Tibial nerve (tissue), 4 donors: ENCODE measurements at regions not wholly inside any gene's neighbourhood (a gene's known extent, or its start where the extent isn't known, plus 50 kb on each side); places are given as distances from the start of the nearest gene placed in this dataset.

Source experiments
- EP300 ChIP-seq, 2 donors: sonication (generic); formaldehyde crosslinking; IDR thresholded peaks; one replicate each; pipeline ENCODE4 v1.6.1; 2017; ENCODE audit warnings: antibody characterized with exemption in 2 of 2, mild to moderate bottlenecking in 1 of 2
- POLR2A ChIP-seq, 2 donors: fragments of 450-650 bp; IDR thresholded peaks; one replicate each; pipeline ENCODE4 v1.6.1; 2017; ENCODE audit warnings: antibody characterized with exemption in 2 of 2, mild to moderate bottlenecking in 2 of 2, moderate library complexity in 2 of 2
- TF ChIP-seq, protein P1 (sequence below), 5 experiments: fragments of 200-600 bp in 3 of 5; fragments of 450-650 bp in 2 of 5; sonication (generic) in 3 of 5; IDR thresholded peaks; one replicate each; pipeline ENCODE4 v1.5.1; 2016 to 2019; ENCODE audit warnings: antibody characterized with exemption in 5 of 5, mild to moderate bottlenecking in 3 of 5, moderate library complexity in 2 of 5

DNA sequence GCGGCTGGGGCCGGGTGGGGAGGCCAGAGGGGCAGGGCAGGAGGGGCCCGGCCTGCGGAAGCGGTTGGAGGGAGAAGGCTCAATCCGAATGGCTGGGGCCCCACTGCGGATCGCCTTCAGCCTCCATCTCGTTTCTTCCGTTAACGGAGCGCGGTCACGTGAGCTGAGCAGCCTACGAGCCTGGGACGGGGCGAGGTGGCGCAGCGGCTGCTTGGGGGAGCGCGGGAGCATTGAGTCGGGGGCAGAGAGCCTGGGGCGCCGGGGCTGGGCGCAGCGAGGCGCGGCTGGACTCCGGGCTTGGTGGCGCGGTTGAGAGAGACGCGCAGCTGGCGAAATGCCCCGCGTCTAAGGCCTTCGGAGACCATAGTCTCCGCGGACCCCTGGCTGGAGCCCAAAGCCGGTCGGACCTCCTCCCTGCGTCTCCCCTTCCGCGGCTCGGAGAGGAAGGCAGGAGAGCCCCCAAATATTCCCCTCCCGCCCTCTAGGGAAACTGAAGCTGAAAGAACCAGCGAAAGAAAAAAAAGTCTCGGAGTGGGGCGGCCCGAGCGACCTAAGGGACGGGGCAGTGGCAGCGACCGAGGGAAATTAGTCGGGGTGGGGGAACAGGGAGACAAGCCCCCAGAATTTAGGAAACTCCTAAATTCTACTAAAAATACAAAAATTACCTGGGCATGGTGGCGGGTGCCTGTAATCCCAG, 94.7 kb upstream of the PLEKHM1 start:
- TF ChIP-seq, protein P1, sequence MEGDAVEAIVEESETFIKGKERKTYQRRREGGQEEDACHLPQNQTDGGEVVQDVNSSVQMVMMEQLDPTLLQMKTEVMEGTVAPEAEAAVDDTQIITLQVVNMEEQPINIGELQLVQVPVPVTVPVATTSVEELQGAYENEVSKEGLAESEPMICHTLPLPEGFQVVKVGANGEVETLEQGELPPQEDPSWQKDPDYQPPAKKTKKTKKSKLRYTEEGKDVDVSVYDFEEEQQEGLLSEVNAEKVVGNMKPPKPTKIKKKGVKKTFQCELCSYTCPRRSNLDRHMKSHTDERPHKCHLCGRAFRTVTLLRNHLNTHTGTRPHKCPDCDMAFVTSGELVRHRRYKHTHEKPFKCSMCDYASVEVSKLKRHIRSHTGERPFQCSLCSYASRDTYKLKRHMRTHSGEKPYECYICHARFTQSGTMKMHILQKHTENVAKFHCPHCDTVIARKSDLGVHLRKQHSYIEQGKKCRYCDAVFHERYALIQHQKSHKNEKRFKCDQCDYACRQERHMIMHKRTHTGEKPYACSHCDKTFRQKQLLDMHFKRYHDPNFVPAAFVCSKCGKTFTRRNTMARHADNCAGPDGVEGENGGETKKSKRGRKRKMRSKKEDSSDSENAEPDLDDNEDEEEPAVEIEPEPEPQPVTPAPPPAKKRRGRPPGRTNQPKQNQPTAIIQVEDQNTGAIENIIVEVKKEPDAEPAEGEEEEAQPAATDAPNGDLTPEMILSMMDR (IDR thresholded peaks at IDR 0.05): peak in 1 of 5 experiments; percentile 11
- peak in 1 of 2 donors; percentile 53 for TF ChIP-seq EP300 (IDR thresholded peaks at IDR 0.05)
- peak in 1 of 2 donors; percentile 15 for TF ChIP-seq POLR2A (IDR thresholded peaks at IDR 0.05)
